ENCODE measurements at regions not wholly inside any gene's neighbourhood (a gene's known extent, or its start where the extent isn't known, plus 50 kb on each side); places are given as distances from the start of the nearest gene placed in this dataset.

DNA sequence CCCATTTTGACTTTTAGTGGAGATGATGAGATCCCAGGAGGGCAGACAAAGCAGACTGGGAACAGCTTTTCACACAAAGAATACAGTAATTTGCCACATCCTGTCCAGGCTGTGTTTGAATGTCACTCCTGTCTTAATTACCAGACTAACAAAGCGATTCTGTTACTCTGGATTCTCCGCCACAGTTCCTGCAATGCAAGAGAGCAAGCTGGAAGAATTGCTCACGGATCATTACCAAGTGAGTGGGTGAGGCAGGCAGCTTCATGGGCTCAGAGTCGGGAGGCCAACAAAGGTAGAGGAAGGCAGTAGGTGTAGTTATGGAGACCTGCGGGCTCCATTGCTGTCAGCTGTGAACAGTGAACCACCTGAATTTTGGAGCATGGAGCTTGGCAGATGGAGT, 250.5 kb upstream of the ATP5MC3 start:
- ChIA-PET POLR2A (ENCODE audit: partially characterized antibody) (no interaction called here), CTCF (ENCODE audit: partially characterized antibody) (interaction anchor here (0.9 to 2.6 kb wide), 4 partner anchors 9 to 27 kb away, joined by 3 to 9 read pairs (median 6); no protein-coding TSS in a partner anchor)

More for the DNA sequence above, 250.5 kb upstream of the ATP5MC3 start:
- Histone ChIP-seq H3K9ac (replicated peaks in 1 of 4; ENCODE audit: extremely low read depth in 1 of 4, low read depth in 3 of 4, low read length in 3 of 4) (no peak overlapping the region), H2AFZ (ENCODE audit: low read length) (peak overlapping the region; percentile 76), H3K4ac (replicated peaks; ENCODE audit: insufficient read length, low read depth, low read length) (no peak overlapping the region), H3K36me3 (ENCODE audit: control insufficient read depth in 2 of 4, insufficient read depth in 4 of 4, low read length in 3 of 4) (no peaks in the 10 kb centered on the region; a peak in 1 of 8 replicates), H2BK20ac (ENCODE audit: low read length) (no peak overlapping the region), H2BK12ac (ENCODE audit: low read depth, low read length) (no peak overlapping the region), H3K27me3 (replicated peaks in 1 of 4; ENCODE audit: control insufficient read depth in 3 of 4, extremely low read depth in 1 of 4, insufficient read depth in 3 of 4, low read length in 3 of 4) (no peaks in the 10 kb centered on the region), H3K18ac (ENCODE audit: extremely low read depth, low read length) (no peak overlapping the region), H4K8ac (ENCODE audit: extremely low read depth, insufficient read depth, low read length) (no peak overlapping the region), H4K20me1 (replicated peaks in 1 of 2; ENCODE audit: control insufficient read depth in 1 of 2, insufficient read depth in 2 of 2, low read length in 2 of 2) (no peaks in the 10 kb centered on the region), H3K9me3 (ENCODE audit: insufficient read depth in 2 of 2, low read depth in 1 of 2, low read length in 1 of 2) (peaks cover 4 to 9% of the 10 kb centered on the region in 2 experiments; a peak in 3 of 4 replicates), H2BK120ac (replicated peaks; ENCODE audit: low read depth, low read length) (no peak overlapping the region), H3K4me1 (replicated peaks in 1 of 4; ENCODE audit: control insufficient read depth in 3 of 4, insufficient read depth in 4 of 4, low read length in 3 of 4) (no peaks in the 10 kb centered on the region), H4K91ac (replicated peaks; ENCODE audit: insufficient read length, low read length) (no peak overlapping the region), H3K79me2 (ENCODE audit: control insufficient read depth in 1 of 2, insufficient read depth in 2 of 2, low read length in 2 of 2) (no peaks in the 10 kb centered on the region), H3K79me1 (ENCODE audit: low read depth, low read length) (no peaks in the 10 kb centered on the region), H2BK15ac (ENCODE audit: low read length) (no peak overlapping the region), H4K5ac (ENCODE audit: insufficient read length, low read depth, low read length) (no peak overlapping the region), H2AK5ac (ENCODE audit: low read depth, low read length) (no peak overlapping the region), H3K23me2 (ENCODE audit: low read depth, low read length) (no peaks in the 10 kb centered on the region), H3K4me3 (ENCODE audit: extremely low read depth in 1 of 4, insufficient read depth in 2 of 4, low read depth in 3 of 4, low read length in 4 of 4) (no peak overlapping the region), H3K4me2 (ENCODE audit: insufficient read depth in 1 of 2, low read depth in 2 of 2, low read length in 2 of 2) (no peak overlapping the region), H3K56ac (replicated peaks; ENCODE audit: insufficient read length, low read depth, low read length) (no peak overlapping the region), H3K14ac (ENCODE audit: insufficient read length) (no peak overlapping the region), H2BK5ac (ENCODE audit: low read depth, low read length) (no peak overlapping the region), H3K27ac (ENCODE audit: low read depth, low read length) (no peak overlapping the region), H3K23ac (ENCODE audit: insufficient read length) (no peak overlapping the region)
- 90% methylated on average over 5 of the region's 5 CpGs; no CpG with 5 or more reads in 1 of the 2 experiments for WGBS, 2 experiments (ENCODE audit: extremely low coverage in 1 of 2, insufficient coverage in 1 of 2, insufficient read length in 1 of 2, insufficient replicate concordance in 2 of 2, low coverage in 1 of 2, low lambda C conversion rate in 2 of 2, missing lambda C conversion rate in 1 of 2)
- DNase-seq (ENCODE audit: low read depth in 1 of 2, low spot score in 2 of 2) = no peak
- no peak for FAIRE-seq
- TF ChIP-seq BRCA1 (IDR thresholded peaks at IDR 0.05; ENCODE audit: low read depth, low read length) (no peak), GTF2F1 (IDR thresholded peaks at IDR 0.05; ENCODE audit: borderline replicate concordance, low read depth, low read length) (no peak), CTBP2 (IDR thresholded peaks at IDR 0.05; ENCODE audit: borderline replicate concordance, insufficient read depth, insufficient read length, low read length) (no peak), CHD1 (IDR thresholded peaks at IDR 0.05; ENCODE audit: low read depth, low read length) (no peak), POLR2A (IDR thresholded peaks at IDR 0.05; ENCODE audit: control extremely low read depth in 1 of 2, low read depth in 2 of 2, low read length in 2 of 2) (no peak), TCF12 (IDR thresholded peaks at IDR 0.05; ENCODE audit: low read depth, low read length) (no peak)
- TF ChIP-seq, protein P1, sequence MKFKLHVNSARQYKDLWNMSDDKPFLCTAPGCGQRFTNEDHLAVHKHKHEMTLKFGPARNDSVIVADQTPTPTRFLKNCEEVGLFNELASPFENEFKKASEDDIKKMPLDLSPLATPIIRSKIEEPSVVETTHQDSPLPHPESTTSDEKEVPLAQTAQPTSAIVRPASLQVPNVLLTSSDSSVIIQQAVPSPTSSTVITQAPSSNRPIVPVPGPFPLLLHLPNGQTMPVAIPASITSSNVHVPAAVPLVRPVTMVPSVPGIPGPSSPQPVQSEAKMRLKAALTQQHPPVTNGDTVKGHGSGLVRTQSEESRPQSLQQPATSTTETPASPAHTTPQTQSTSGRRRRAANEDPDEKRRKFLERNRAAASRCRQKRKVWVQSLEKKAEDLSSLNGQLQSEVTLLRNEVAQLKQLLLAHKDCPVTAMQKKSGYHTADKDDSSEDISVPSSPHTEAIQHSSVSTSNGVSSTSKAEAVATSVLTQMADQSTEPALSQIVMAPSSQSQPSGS (IDR thresholded peaks at IDR 0.05; ENCODE audit: low read length) = no peak

Measured in H1 (cell line).